SK-N-SH (cell line): ENCODE measurements at regions not wholly inside any gene's neighbourhood (a gene's known extent, or its start where the extent isn't known, plus 50 kb on each side); places are given as distances from the start of the nearest gene placed in this dataset.
A peak's percentile ranks its signal among the peaks of the same experiment; 100 is the strongest.

Experiments used
- CTCF ChIA-PET: fragments of 300-600, 350-600 bp; formaldehyde crosslinking; extraction: SDS; loops from one replicate; lab custom pipeline; 2021; lab: Yijun Ruan, JAX
- POLR2A ChIA-PET: fragments of 350-600 bp; sonication (Branson Sonifier 250); formaldehyde crosslinking; extraction: SDS; loops from one replicate; lab custom pipeline; 2020; ENCODE audit warnings: antibody characterized with exemption, inconsistent platforms; lab: Yijun Ruan, JAX
- DNase-seq: peaks from one replicate; pipeline ENCODE4 v3.0.0; 2012
- H2AFZ ChIP-seq: fragments of 200-600 bp; sonication (generic); 2 replicates; pipeline ENCODE4 v1.8.1; 2016; ENCODE audit warnings: antibody characterized with exemption, mild to moderate bottlenecking, low read depth
- H3F3A ChIP-seq: fragments of 200-600 bp; sonication (generic); replicated peaks from 2 replicates; pipeline ENCODE3; 2016; ENCODE audit warnings: antibody characterized with exemption, mild to moderate bottlenecking; ENCODE audit not compliant: insufficient read depth
- H3K27ac ChIP-seq, 2 experiments: fragments of 200-500 bp in 1 of 2; fragments of 200-600 bp in 1 of 2; sonication (Bioruptor generic) in 1 of 2; sonication (generic), shearing (Covaris generic) in 1 of 2; 2 replicates each; pipeline versions ENCODE4 v1.5.1 to v1.6.1; 2014 to 2016; ENCODE audit warnings: low read depth in 2 of 2, inconsistent platforms in 1 of 2, low read length in 1 of 2, mild to moderate bottlenecking in 1 of 2, mixed read lengths in 1 of 2
- H3K27me3 ChIP-seq: fragments of 200-600 bp; sonication (generic), shearing (Covaris generic); 2 replicates; pipeline ENCODE4 v1.6.1; 2016; ENCODE audit warnings: mixed run types; ENCODE audit not compliant: insufficient read depth
- H3K36me3 ChIP-seq, 2 experiments: fragments of 200-500 bp in 1 of 2; fragments of 200-600 bp in 1 of 2; sonication (Bioruptor generic) in 1 of 2; sonication (generic) in 1 of 2; replicated peaks in 1 of 2; 2 replicates each; pipeline versions ENCODE3 to v1.5.1; 2014 to 2016; ENCODE audit warnings: low read length in 1 of 2, mild to moderate bottlenecking in 1 of 2; ENCODE audit not compliant: insufficient read depth in 2 of 2, control insufficient read depth in 1 of 2
- H3K4me1 ChIP-seq, 2 experiments: fragments of 200-500 bp in 1 of 2; fragments of 200-600 bp in 1 of 2; sonication (Bioruptor generic) in 1 of 2; sonication (generic), shearing (Covaris generic) in 1 of 2; 2 replicates each; pipeline versions ENCODE4 v1.5.1 to v1.6.1; 2014 to 2016; ENCODE audit warnings: low read depth in 1 of 2, low read length in 1 of 2, mixed run types in 1 of 2; ENCODE audit not compliant: insufficient read depth in 2 of 2, control insufficient read depth in 1 of 2
- H3K4me2 ChIP-seq: fragments of 200-600 bp; sonication (generic), shearing (Covaris generic); 2 replicates; pipeline ENCODE4 v1.6.1; 2017; ENCODE audit warnings: mixed run types
- H3K4me3 ChIP-seq, 2 experiments: fragments of 200-500 bp in 1 of 2; fragments of 200-600 bp in 1 of 2; sonication (Bioruptor generic) in 1 of 2; sonication (generic), shearing (Covaris generic) in 1 of 2; 2 replicates each; pipeline versions ENCODE4 v1.5.1 to v1.8.1; 2014 to 2016; ENCODE audit warnings: low read depth in 2 of 2, inconsistent platforms in 1 of 2, low read length in 1 of 2, mild to moderate bottlenecking in 1 of 2, mixed read lengths in 1 of 2, moderate library complexity in 1 of 2
- H3K79me2 ChIP-seq: fragments of 200-600 bp; sonication (generic); 2 replicates; pipeline ENCODE4 v1.8.1; 2017; ENCODE audit warnings: mild to moderate bottlenecking; ENCODE audit not compliant: insufficient read depth
- H3K9ac ChIP-seq: fragments of 200-600 bp; sonication (generic); 2 replicates; pipeline ENCODE4 v1.6.1; 2017; ENCODE audit warnings: mixed run types
- H3K9me2 ChIP-seq: fragments of 200-600 bp; sonication (generic); 2 replicates; pipeline ENCODE4 v1.6.1; 2017; ENCODE audit warnings: mixed run types
- H3K9me3 ChIP-seq: fragments of 200-600 bp; sonication (generic); 2 replicates; pipeline ENCODE4 v1.6.1; 2017; ENCODE audit warnings: mixed run types, mild to moderate bottlenecking, moderate library complexity
- H4K20me1 ChIP-seq: fragments of 200-600 bp; sonication (generic); 2 replicates; pipeline ENCODE4 v1.6.1; 2017; ENCODE audit warnings: mild to moderate bottlenecking, mixed run types; ENCODE audit not compliant: insufficient read depth
- ELF1 ChIP-seq: IDR thresholded peaks from 2 replicates; pipeline ENCODE4 v1.4.0; 2012
- FOSL2 ChIP-seq: IDR thresholded peaks from 2 replicates; pipeline ENCODE4 v1.4.0; 2012; ENCODE audit warnings: low read depth, mild to moderate bottlenecking, moderate library complexity, borderline replicate concordance
- FOXJ3 ChIP-seq: sonication (generic); formaldehyde crosslinking; IDR thresholded peaks from 2 replicates; pipeline ENCODE4 v1.5.1; 2020; ENCODE audit warnings: mild to moderate bottlenecking, missing genetic modification reagents
- FOXM1 ChIP-seq: IDR thresholded peaks from 2 replicates; pipeline ENCODE4 v1.4.0; 2012; ENCODE audit warnings: low read depth, mild to moderate bottlenecking
- GABPA ChIP-seq: IDR thresholded peaks from 2 replicates; pipeline ENCODE4 v1.4.0; 2012; ENCODE audit warnings: low read depth, mild to moderate bottlenecking
- GATA2 ChIP-seq: sonication (generic); formaldehyde crosslinking; IDR thresholded peaks from 2 replicates; pipeline ENCODE4 v1.5.0; 2020; ENCODE audit warnings: mild to moderate bottlenecking, missing genetic modification reagents
- MEF2A ChIP-seq: IDR thresholded peaks from 2 replicates; pipeline ENCODE4 v1.4.0; 2012; ENCODE audit warnings: low read depth, borderline replicate concordance
- MXI1 ChIP-seq: IDR thresholded peaks from 2 replicates; pipeline ENCODE4 v1.6.1; 2012; ENCODE audit warnings: mild to moderate bottlenecking, low read depth, low read length, improper control_type of control experiment
- NRF1 ChIP-seq: IDR thresholded peaks from 2 replicates; pipeline ENCODE4 v1.6.1; 2012; ENCODE audit warnings: low read depth, mild to moderate bottlenecking, low read length
- PBX3 ChIP-seq: IDR thresholded peaks from 2 replicates; pipeline ENCODE4; 2012
- POLR2AphosphoS5 ChIP-seq: IDR thresholded peaks from 2 replicates; pipeline ENCODE4 v1.6.1; 2012; ENCODE audit warnings: low read depth, low read length
- RAD21 ChIP-seq: IDR thresholded peaks from 2 replicates; pipeline ENCODE4 v1.6.1; 2012; ENCODE audit warnings: mild to moderate bottlenecking, low read length
- RCOR1 ChIP-seq: fragments of 150-350 bp; IDR thresholded peaks from 2 replicates; pipeline ENCODE4 v1.6.1; 2017; ENCODE audit warnings: antibody characterized with exemption, low read length
- REST ChIP-seq: IDR thresholded peaks from 2 replicates; pipeline ENCODE4 v1.6.1; 2012; ENCODE audit warnings: mild to moderate bottlenecking, low read depth, low read length, moderate library complexity
- RFX5 ChIP-seq: IDR thresholded peaks from 2 replicates; pipeline ENCODE4 v1.6.1; 2012; ENCODE audit warnings: mild to moderate bottlenecking, improper control_type of control experiment, low read length
- RXRA ChIP-seq: IDR thresholded peaks from 2 replicates; pipeline ENCODE4 v1.4.0; 2012; ENCODE audit warnings: low read depth, mild to moderate bottlenecking, borderline replicate concordance
- SMC3 ChIP-seq: IDR thresholded peaks from 2 replicates; pipeline ENCODE4 v1.6.1; 2012; ENCODE audit warnings: low read depth, low read length, improper control_type of control experiment
- TEAD4 ChIP-seq: IDR thresholded peaks from 2 replicates; pipeline ENCODE4 v1.4.0; 2012; ENCODE audit warnings: mild to moderate bottlenecking, borderline replicate concordance; ENCODE audit not compliant: insufficient read depth
- USF1 ChIP-seq: IDR thresholded peaks from 2 replicates; pipeline ENCODE4 v1.4.0; 2012; ENCODE audit warnings: low read depth, borderline replicate concordance
- WGBS: methylation state at CpG from one replicate; pipeline ENCODE4 v1.1.6; 2017; ENCODE audit warnings: low lambda C conversion rate; 5-methylcytosine and 5-hydroxymethylcytosine counted together

GRCh38 chr2:235170016-235170415 is 218.2 kb downstream of the SH3BP4 start:
- Histone ChIP-seq H4K20me1 (no peaks in the 10 kb centered on the region), H3K27me3 (no peaks in the 10 kb centered on the region), H3K9ac (no peak overlapping the region), H3K4me3 (no peak overlapping the region), H2AFZ (no peak overlapping the region), H3K9me3 (no peaks in the 10 kb centered on the region), H3K4me2 (peak overlapping the region; percentile 51; the same call in 1 of the 2 replicates), H3K9me2 (no peaks in the 10 kb centered on the region), H3K36me3 (no peaks in the 10 kb centered on the region), H3K4me1 (peaks cover 27 to 28% of the 10 kb centered on the region in 2 experiments; a peak in 3 of 4 replicates), H3K27ac (peak overlapping the region in 1 of 2 experiments; percentile 21; a peak in 2 of 4 replicates), H3F3A (no peaks in the 10 kb centered on the region), H3K79me2 (no peaks in the 10 kb centered on the region)
- DNase-seq, result no peak
- ChIA-PET CTCF (no interaction called here), POLR2A (no interaction called here)
- WGBS, result 34% methylated on average over 3 of the region's 3 CpGs
- TF ChIP-seq RFX5 (no peak), MEF2A (no peak), RXRA (no peak), FOSL2 (no peak), GATA2 (CRISPR knock-in tag) (no peak), SMC3 (no peak), POLR2AphosphoS5 (no peak), PBX3 (peak; percentile 56)

- Histone ChIP-seq H2AFZ (no peak overlapping the region), H3K9me3 (no peaks in the 10 kb centered on the region), H3K4me2 (peak overlapping the region; percentile 51; the same call in 1 of the 2 replicates), H3K9me2 (no peaks in the 10 kb centered on the region), H3K4me1 (peaks cover 27 to 28% of the 10 kb centered on the region in 2 experiments; a peak in 3 of 4 replicates), H3K4me3 (0 out of 4 replicates have a peak overlapping the region, but pooled peaks of 1 of the 2 experiments have one; percentile 5), H3F3A (no peaks in the 10 kb centered on the region), H3K9ac (no peak overlapping the region), H3K27ac (peak overlapping the region; percentile 21 to 48), H3K36me3 (no peaks in the 10 kb centered on the region), H3K79me2 (no peaks in the 10 kb centered on the region), H3K27me3 (no peaks in the 10 kb centered on the region), H4K20me1 (no peaks in the 10 kb centered on the region)
- POLR2A ChIA-PET, result interaction anchor here (0.5 kb wide), 1 partner anchor 87 kb away, joined by 3 read pairs; no protein-coding TSS in a partner anchor
- CTCF ChIA-PET, result no interaction called here
- peak; percentile 65 for DNase-seq
- WGBS, result 35% methylated on average over 7 of the region's 8 CpGs
- TF ChIP-seq FOXJ3 (no peak), RFX5 (no peak), RAD21 (0 out of 2 replicates have a peak, but pooled peaks have one; percentile 8), NRF1 (no peak), FOXM1 (no peak), GABPA (no peak), TEAD4 (no peak), RCOR1 (no peak; the same call in 1 of the 2 replicates), USF1 (no peak), REST (no peak), MEF2A (no peak), ELF1 (no peak), MXI1 (no peak), RXRA (no peak), PBX3 (no peak)
These were observed 219.0 kb downstream of the SH3BP4 start for GRCh38 chr2:235170536-235171521.
